Type B pancreatic cell (in vitro differentiated cells): ENCODE measurements at regions not wholly inside any gene's neighbourhood (a gene's known extent, or its start where the extent isn't known, plus 50 kb on each side); places are given as distances from the start of the nearest gene placed in this dataset.

Source experiments
- DNase-seq: peaks from one replicate; pipeline ENCODE4 v3.0.0; 2021; ENCODE audit warnings: mixed read lengths; ENCODE audit not compliant: unreplicated experiment; ENCODE audit errors: extremely low spot score
- H3K27ac Mint-ChIP-seq: 2 replicates; pipeline ENCODE4 v1.8.0; 2021; ENCODE audit warnings: mild to moderate bottlenecking, mixed read lengths
- H3K27me3 Mint-ChIP-seq: 2 replicates; pipeline ENCODE4 v1.8.0; 2021; ENCODE audit warnings: mixed read lengths
- H3K36me3 Mint-ChIP-seq: 2 replicates; pipeline ENCODE4 v1.8.0; 2021; ENCODE audit warnings: mixed read lengths
- H3K4me1 Mint-ChIP-seq: one replicate; pipeline ENCODE4 v1.8.0; 2021; ENCODE audit warnings: mixed read lengths; ENCODE audit not compliant: unreplicated experiment
- H3K4me3 Mint-ChIP-seq: 2 replicates; pipeline ENCODE4 v1.8.0; 2021; ENCODE audit warnings: mild to moderate bottlenecking, mixed read lengths
- H3K9me3 Mint-ChIP-seq: 2 replicates; pipeline ENCODE4 v1.8.0; 2021; ENCODE audit warnings: mixed read lengths
- TF ChIP-seq, protein P1 (sequence below): fragments of 200-600 bp; sonication (generic); conservative IDR thresholded peaks from 2 replicates; pipeline ENCODE4 v1.5.0; 2021; ENCODE audit warnings: antibody characterized with exemption, mild to moderate bottlenecking

DNA sequence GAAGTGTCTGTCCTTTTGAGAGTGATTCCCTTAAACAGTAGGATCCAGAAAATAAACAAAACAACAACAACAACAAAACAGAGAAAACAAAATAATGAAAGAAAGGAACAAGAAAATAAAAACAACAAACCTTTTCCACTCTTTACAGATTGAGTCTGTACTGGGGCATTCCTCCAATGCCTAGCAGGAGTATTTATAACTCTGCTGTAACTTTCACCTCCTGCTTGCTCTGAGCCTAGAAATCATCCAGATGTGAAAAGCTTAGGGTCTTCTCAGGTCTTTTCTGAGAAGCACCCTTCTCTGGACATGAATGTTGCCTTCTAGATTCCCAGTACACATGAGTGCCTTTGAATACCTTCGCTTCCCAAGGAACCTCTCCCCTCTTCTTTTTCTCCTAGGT lies 1239.4 kb downstream of the CNTNAP5 start:
- no peak overlapping the region for H3K27ac Mint-ChIP-seq
- TF ChIP-seq, protein P1, sequence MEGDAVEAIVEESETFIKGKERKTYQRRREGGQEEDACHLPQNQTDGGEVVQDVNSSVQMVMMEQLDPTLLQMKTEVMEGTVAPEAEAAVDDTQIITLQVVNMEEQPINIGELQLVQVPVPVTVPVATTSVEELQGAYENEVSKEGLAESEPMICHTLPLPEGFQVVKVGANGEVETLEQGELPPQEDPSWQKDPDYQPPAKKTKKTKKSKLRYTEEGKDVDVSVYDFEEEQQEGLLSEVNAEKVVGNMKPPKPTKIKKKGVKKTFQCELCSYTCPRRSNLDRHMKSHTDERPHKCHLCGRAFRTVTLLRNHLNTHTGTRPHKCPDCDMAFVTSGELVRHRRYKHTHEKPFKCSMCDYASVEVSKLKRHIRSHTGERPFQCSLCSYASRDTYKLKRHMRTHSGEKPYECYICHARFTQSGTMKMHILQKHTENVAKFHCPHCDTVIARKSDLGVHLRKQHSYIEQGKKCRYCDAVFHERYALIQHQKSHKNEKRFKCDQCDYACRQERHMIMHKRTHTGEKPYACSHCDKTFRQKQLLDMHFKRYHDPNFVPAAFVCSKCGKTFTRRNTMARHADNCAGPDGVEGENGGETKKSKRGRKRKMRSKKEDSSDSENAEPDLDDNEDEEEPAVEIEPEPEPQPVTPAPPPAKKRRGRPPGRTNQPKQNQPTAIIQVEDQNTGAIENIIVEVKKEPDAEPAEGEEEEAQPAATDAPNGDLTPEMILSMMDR, result no peak
- H3K9me3 Mint-ChIP-seq, result peaks cover 7% of the 10 kb centered on the region
- no peaks in the 10 kb centered on the region for H3K36me3 Mint-ChIP-seq
- no peak for DNase-seq
- H3K4me3 Mint-ChIP-seq, result no peak overlapping the region
- no peaks in the 10 kb centered on the region for H3K27me3 Mint-ChIP-seq
- H3K4me1 Mint-ChIP-seq, result peaks cover 10% of the 10 kb centered on the region

DNA sequence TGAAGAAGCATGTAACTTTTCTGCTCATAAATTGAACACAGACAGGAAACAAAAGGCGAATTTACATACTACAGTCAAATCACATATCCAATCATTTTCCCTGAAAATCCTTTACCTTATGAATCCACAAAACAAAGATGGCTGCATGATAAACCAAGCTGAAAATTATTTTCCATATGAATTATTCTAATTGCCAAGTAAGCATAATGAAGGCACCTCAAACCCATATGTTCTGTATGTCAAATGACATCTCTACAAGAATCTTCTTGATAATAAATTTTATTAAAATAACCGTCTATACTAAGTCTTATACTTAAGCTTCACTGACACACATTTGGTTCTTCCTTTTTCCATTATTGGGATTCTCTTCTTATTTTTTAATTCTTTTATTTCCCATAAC lies 1242.6 kb downstream of the CNTNAP5 start:
- no peaks in the 10 kb centered on the region for H3K27me3 Mint-ChIP-seq
- TF ChIP-seq, protein P1, result no peak
- H3K27ac Mint-ChIP-seq, result no peak overlapping the region
- no peak for DNase-seq
- H3K36me3 Mint-ChIP-seq, result no peaks in the 10 kb centered on the region
- H3K9me3 Mint-ChIP-seq, result no peaks in the 10 kb centered on the region
- no peaks in the 10 kb centered on the region for H3K4me1 Mint-ChIP-seq
- H3K4me3 Mint-ChIP-seq, result no peak overlapping the region

DNA sequence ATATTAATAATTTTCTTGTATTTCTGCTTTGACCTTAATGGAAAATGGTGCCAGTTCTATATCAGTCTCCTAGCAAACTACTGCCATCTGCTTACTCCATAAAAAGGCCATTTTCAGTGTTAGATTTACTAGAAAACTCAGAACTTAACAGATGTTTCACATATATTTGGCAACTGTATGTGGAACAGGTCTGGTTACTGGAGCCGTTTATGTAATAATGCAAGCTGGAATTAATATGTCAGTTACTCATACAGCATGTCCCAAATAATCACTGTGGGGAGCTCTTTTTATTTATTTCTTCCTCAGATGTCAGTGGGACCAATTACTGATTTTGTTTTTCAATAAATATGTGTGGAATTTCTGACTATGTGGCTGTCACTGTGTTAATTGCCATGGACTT lies 1247.6 kb downstream of the CNTNAP5 start:
- H3K9me3 Mint-ChIP-seq, result no peaks in the 10 kb centered on the region
- H3K36me3 Mint-ChIP-seq, result no peaks in the 10 kb centered on the region
- H3K4me3 Mint-ChIP-seq, result no peak overlapping the region
- no peak overlapping the region for H3K27ac Mint-ChIP-seq
- H3K27me3 Mint-ChIP-seq, result no peaks in the 10 kb centered on the region
- H3K4me1 Mint-ChIP-seq, result no peaks in the 10 kb centered on the region
- DNase-seq, result no peak
- TF ChIP-seq, protein P1, result no peak

DNA sequence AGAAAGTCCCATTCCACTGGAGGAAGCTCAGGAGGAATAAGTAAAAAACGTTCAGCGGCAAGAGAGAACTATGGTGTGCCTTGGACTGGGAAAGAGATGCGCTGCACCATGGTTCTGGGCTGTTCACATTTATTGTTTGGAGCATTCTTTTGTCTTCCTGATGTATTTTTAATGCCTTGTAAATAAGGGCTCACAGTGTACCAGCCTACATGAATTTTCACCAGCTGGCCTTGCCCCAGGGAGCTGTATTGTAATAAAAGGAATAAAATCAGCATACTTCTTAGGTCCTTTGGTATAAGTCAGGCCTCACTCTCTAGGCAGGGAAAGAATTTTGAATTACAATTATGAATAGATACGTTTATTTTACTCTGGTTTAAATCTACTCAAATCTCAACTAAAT lies 1249.6 kb downstream of the CNTNAP5 start:
- Mint-ChIP-seq H3K4me1 (no peaks in the 10 kb centered on the region), H3K4me3 (no peak overlapping the region), H3K27me3 (no peaks in the 10 kb centered on the region), H3K27ac (no peak overlapping the region), H3K9me3 (no peaks in the 10 kb centered on the region), H3K36me3 (no peaks in the 10 kb centered on the region)
- TF ChIP-seq, protein P1, result no peak
- DNase-seq, result no peak

DNA sequence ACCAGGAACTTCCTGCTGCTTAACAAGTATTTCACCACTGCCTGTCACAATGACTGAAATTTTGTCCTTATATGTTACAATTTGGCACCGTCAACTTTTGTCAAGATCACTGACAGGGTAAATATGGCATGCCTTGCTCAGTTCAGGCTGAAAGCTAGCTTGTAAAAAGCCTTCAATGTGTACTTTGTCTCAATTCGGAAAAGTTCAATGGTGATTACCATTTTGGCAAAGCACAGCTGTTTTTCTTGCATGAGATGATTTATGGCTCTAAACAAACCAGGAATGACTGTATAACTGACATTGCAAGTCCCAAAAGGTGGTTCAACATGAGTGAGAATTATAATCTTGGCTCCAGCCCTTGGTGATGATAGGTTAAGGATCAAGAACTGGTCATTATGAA lies 1255.2 kb downstream of the CNTNAP5 start:
- TF ChIP-seq, protein P1, result no peak
- H3K36me3 Mint-ChIP-seq, result no peaks in the 10 kb centered on the region
- no peaks in the 10 kb centered on the region for H3K9me3 Mint-ChIP-seq
- no peaks in the 10 kb centered on the region for H3K27me3 Mint-ChIP-seq
- no peak overlapping the region for H3K4me3 Mint-ChIP-seq
- no peaks in the 10 kb centered on the region for H3K4me1 Mint-ChIP-seq
- no peak overlapping the region for H3K27ac Mint-ChIP-seq
- no peak for DNase-seq

DNA sequence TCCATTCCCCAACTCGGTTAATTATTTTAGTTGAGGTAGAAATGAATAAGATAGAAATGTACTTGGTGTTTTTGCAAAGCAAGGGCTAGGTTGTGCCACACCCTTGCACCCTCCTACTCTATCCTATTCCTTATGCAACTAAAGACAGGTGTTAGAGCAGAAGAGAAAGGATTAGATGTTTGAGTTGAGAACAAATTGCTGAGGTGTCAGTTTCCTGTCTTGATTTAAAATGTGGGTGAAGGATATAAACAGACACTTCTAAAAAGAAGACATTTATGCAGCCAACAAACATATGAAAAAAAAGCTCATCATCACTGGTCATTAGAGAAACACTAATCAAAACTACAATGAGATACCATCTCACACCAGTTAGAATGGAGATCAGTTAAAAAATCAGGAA lies 1256.2 kb downstream of the CNTNAP5 start:
- no peaks in the 10 kb centered on the region for H3K27me3 Mint-ChIP-seq
- no peaks in the 10 kb centered on the region for H3K4me1 Mint-ChIP-seq
- no peak for DNase-seq
- H3K9me3 Mint-ChIP-seq, result no peaks in the 10 kb centered on the region
- H3K27ac Mint-ChIP-seq, result no peak overlapping the region
- H3K4me3 Mint-ChIP-seq, result no peak overlapping the region
- TF ChIP-seq, protein P1, result no peak
- H3K36me3 Mint-ChIP-seq, result no peaks in the 10 kb centered on the region
